A673 (cell line): ENCODE measurements at regions not wholly inside any gene's neighbourhood (a gene's known extent, or its start where the extent isn't known, plus 50 kb on each side); places are given as distances from the start of the nearest gene placed in this dataset. TPM values are rescaled to one million over a fixed set of nuclear protein-coding genes. Genes with fewer than 3 reads are reported as not detected.

Experiments used
- BruUV-seq: library from RNA; stranded (reverse); fragments of 400-500 nt; replicated peaks from 2 replicates; lab custom pipeline; 2021; lab: Mats Ljungman, UMichigan
- CTCF ChIA-PET: fragments of 300-600 bp; sonication (Branson Sonifier 250); formaldehyde crosslinking; loops from one replicate; lab custom pipeline; 2022; ENCODE audit warnings: antibody characterized with exemption; lab: Charles Lee
- POLR2A ChIA-PET: fragments of 300-600 bp; sonication (Branson Sonifier 250); formaldehyde crosslinking; loops from one replicate; lab custom pipeline; 2022; ENCODE audit warnings: antibody characterized with exemption; ENCODE audit not compliant: low non-redundant PET; lab: Charles Lee
- DNase-seq: peaks from one replicate; pipeline ENCODE4 v3.0.0-alpha.2; 2015; ENCODE audit warnings: low spot score
- H3K27ac ChIP-seq: fragments of 200-600 bp; sonication (generic); 2 replicates; pipeline ENCODE4 v1.5.1; 2016; ENCODE audit warnings: mixed run types, low read depth, mild to moderate bottlenecking, mixed read lengths, antibody characterized with exemption, low read length; ENCODE audit not compliant: poor library complexity, severe bottlenecking
- H3K27me3 ChIP-seq: fragments of 200-600 bp; sonication (generic); replicated peaks from 2 replicates; pipeline ENCODE4 v1.6.1; 2017; ENCODE audit warnings: mixed run types, low read depth, mild to moderate bottlenecking, mixed read lengths, antibody characterized with exemption, low read length; ENCODE audit not compliant: insufficient read depth, poor library complexity
- H3K36me3 ChIP-seq: fragments of 200-600 bp; sonication (generic); 2 replicates; pipeline ENCODE4 v1.6.1; 2016; ENCODE audit warnings: mixed run types, mild to moderate bottlenecking, mixed read lengths, antibody characterized with exemption, low read length; ENCODE audit not compliant: insufficient read depth, poor library complexity, severe bottlenecking
- H3K4me1 ChIP-seq: fragments of 200-600 bp; sonication (generic); 2 replicates; pipeline ENCODE4 v1.6.1; 2017; ENCODE audit warnings: mixed run types, mild to moderate bottlenecking, mixed read lengths, antibody characterized with exemption, low read length; ENCODE audit not compliant: insufficient read depth, poor library complexity, severe bottlenecking
- H3K4me3 ChIP-seq: fragments of 200-600 bp; sonication (generic); 2 replicates; pipeline ENCODE4 v1.5.1; 2016; ENCODE audit warnings: low read depth, mixed run types, mild to moderate bottlenecking, mixed read lengths, low read length; ENCODE audit not compliant: poor library complexity, severe bottlenecking
- H3K9me3 ChIP-seq: fragments of 200-600 bp; sonication (generic); 2 replicates; pipeline ENCODE4 v1.6.1; 2016; ENCODE audit warnings: mixed run types, low read depth, mild to moderate bottlenecking, mixed read lengths, antibody characterized with exemption, low read length; ENCODE audit not compliant: poor library complexity, severe bottlenecking
- CTCF ChIP-seq: fragments of 300-800, 200-600 bp; sonication (generic); conservative IDR thresholded peaks from 2 replicates; pipeline ENCODE4 v1.5.1; 2017; ENCODE audit warnings: low read depth, mild to moderate bottlenecking, antibody characterized with exemption, low read length, moderate library complexity, mixed read lengths
- EZH2 ChIP-seq: fragments of 200-600 bp; sonication (generic); IDR thresholded peaks from 2 replicates; pipeline ENCODE4 v1.6.1; 2017; ENCODE audit warnings: borderline replicate concordance, low read depth, mild to moderate bottlenecking, mixed read lengths, antibody characterized with exemption, low read length; ENCODE audit not compliant: poor library complexity, severe bottlenecking
- intact Hi-C: fragments of 100-400 bp; cut with micrococcal nuclease; formaldehyde crosslinking; loops from one replicate; pipeline ENCODE4 v1.10.0; 2022; ENCODE audit not compliant: unreplicated experiment
- microRNA-seq: library from miRNA; unstranded; fragments of <30 nt; microRNA quantifications from one replicate; pipeline ENCODE4 v1.2.0, GENCODE V29; 2021

GRCh38 chr3:105315815-105316214 lies 50.9 kb upstream of the ALCAM start:
- Histone ChIP-seq H3K27me3 (no peaks in the 10 kb centered on the region), H3K27ac (no peak overlapping the region), H3K4me1 (no peaks in the 10 kb centered on the region), H3K4me3 (no peak overlapping the region), H3K9me3 (no peaks in the 10 kb centered on the region), H3K36me3 (no peaks in the 10 kb centered on the region)
- POLR2A ChIA-PET: no interaction called here
- TF ChIP-seq CTCF (no peak), EZH2 (no peak)
- no peak for DNase-seq
- no TSS peak for BruUV-seq
- CTCF ChIA-PET: no interaction called here
- intact Hi-C loops: no loop called here

- no peaks in the 10 kb centered on the region for H3K4me1 ChIP-seq
- BruUV-seq: no TSS peak
- TF ChIP-seq EZH2: no peak
- no peak for TF ChIP-seq CTCF
- DNase-seq: no peak
- no peak overlapping the region for H3K27ac ChIP-seq
- no peaks in the 10 kb centered on the region for H3K36me3 ChIP-seq
- no peaks in the 10 kb centered on the region for H3K9me3 ChIP-seq
- CTCF ChIA-PET: no interaction called here
- no peaks in the 10 kb centered on the region for H3K27me3 ChIP-seq
- H3K4me3 ChIP-seq: no peak overlapping the region
- intact Hi-C loops: no loop called here
- POLR2A ChIA-PET: no interaction called here
These were observed 50.4 kb upstream of the ALCAM start for GRCh38 chr3:105316331-105316730.

Small RNA genes lying in the stretch of these regions (microRNA-seq; reads per million reads assigned to microRNA genes)
- not detected for gene MIR548AB
